Stimulated activated naive CD8-positive, alpha-beta T cell treated with anti-CD3 and anti-CD28 coated beads, Interleukin-15, Interleukin-2, amounts not matched to agents 100 U/mL and 50 U/mL, for 24 hours (primary cell): ENCODE measurements at regions not wholly inside any gene's neighbourhood (a gene's known extent, or its start where the extent isn't known, plus 50 kb on each side); places are given as distances from the start of the nearest gene placed in this dataset.

Experiments used
- ATAC-seq: fragments of 150-1000 bp; cut with Tn5 transposase; one replicate; pipeline ENCODE4 v1.10.0; 2021
- DNase-seq: peaks from one replicate; pipeline ENCODE4 v3.0.0; 2021

- ATAC-seq (no peak), DNase-seq (no peak)
These were observed 106.8 kb downstream of the ZBTB18 start for GRCh38 chr1:244157731-244158438.

- DNase-seq (no peak), ATAC-seq (no peak)
These were observed 108.6 kb downstream of the ZBTB18 start for GRCh38 chr1:244159646-244160045.

- DNase-seq (no peak), ATAC-seq (no peak)
These were observed 109.6 kb downstream of the ZBTB18 start for GRCh38 chr1:244160455-244161235.

- ATAC-seq (no peak), DNase-seq (no peak)
These were observed 110.1 kb downstream of the ZBTB18 start for GRCh38 chr1:244161236-244161510.

GRCh38 chr1:244162786-244163530 is 111.9 kb downstream of the ZBTB18 start:
- DNase-seq: no peak
- no peak for ATAC-seq

GRCh38 chr1:244163861-244164510 is 112.9 kb downstream of the ZBTB18 start:
- no peak for ATAC-seq
- DNase-seq: no peak

GRCh38 chr1:244164511-244164890 is 113.4 kb downstream of the ZBTB18 start:
- ATAC-seq (no peak), DNase-seq (no peak)

GRCh38 chr1:244165021-244165420 is 113.9 kb downstream of the ZBTB18 start:
- ATAC-seq: no peak
- DNase-seq: no peak

GRCh38 chr1:244165701-244166100 is 114.6 kb downstream of the ZBTB18 start:
- DNase-seq (no peak), ATAC-seq (no peak)

- ATAC-seq: no peak
- no peak for DNase-seq
These were observed 120.3 kb downstream of the ZBTB18 start for GRCh38 chr1:244171241-244171985.

GRCh38 chr1:244173240-244173639 is 122.2 kb downstream of the ZBTB18 start:
- DNase-seq: no peak
- no peak for ATAC-seq

GRCh38 chr1:244173769-244174168 is 122.7 kb downstream of the ZBTB18 start:
- no peak for DNase-seq
- no peak for ATAC-seq

GRCh38 chr1:244174922-244175521 is 123.9 kb downstream of the ZBTB18 start:
- ATAC-seq: no peak
- no peak for DNase-seq

- no peak for DNase-seq
- no peak for ATAC-seq
These were observed 125.1 kb downstream of the ZBTB18 start for GRCh38 chr1:244176201-244176600.

- ATAC-seq (no peak), DNase-seq (no peak)
These were observed 129.2 kb downstream of the ZBTB18 start for GRCh38 chr1:244180256-244180655.

- ATAC-seq (no peak), DNase-seq (no peak)
These were observed 130.8 kb downstream of the ZBTB18 start for GRCh38 chr1:244181867-244182266.

- DNase-seq: no peak
- no peak for ATAC-seq
These were observed 132.0 kb downstream of the ZBTB18 start for GRCh38 chr1:244183037-244183436.

GRCh38 chr1:244186372-244186771 is 135.3 kb downstream of the ZBTB18 start:
- no peak for ATAC-seq
- DNase-seq: no peak

GRCh38 chr1:244187310-244187709 is 136.2 kb downstream of the ZBTB18 start:
- ATAC-seq (no peak), DNase-seq (no peak)

GRCh38 chr1:244191581-244191980 is 140.5 kb downstream of the ZBTB18 start:
- ATAC-seq (no peak), DNase-seq (no peak)

- ATAC-seq: no peak
These were observed 141.2 kb downstream of the ZBTB18 start for GRCh38 chr1:244192325-244192724.

More at GRCh38 chr1:244192325-244192724, 141.2 kb downstream of the ZBTB18 start:
- DNase-seq: no peak
